GM12891 (cell line): ENCODE measurements at regions not wholly inside any gene's neighbourhood (a gene's known extent, or its start where the extent isn't known, plus 50 kb on each side); places are given as distances from the start of the nearest gene placed in this dataset.

Experiments
- DNase-seq: peaks from one replicate; pipeline ENCODE4 v3.0.0; 2011; ENCODE audit warnings: low spot score; ENCODE audit not compliant: insufficient read length
- FAIRE-seq: peaks from 2 replicates; lab custom pipeline; 2011; peaks lifted over from hg19 to GRCh38; lab: Jason Lieb, UNC
- PAX5 ChIP-seq: IDR thresholded peaks from 2 replicates; pipeline ENCODE4 v1.6.1; 2011; ENCODE audit warnings: low read length, moderate library complexity, mild to moderate bottlenecking; ENCODE audit not compliant: insufficient read depth, severe bottlenecking
- POLR2A ChIP-seq: IDR thresholded peaks from 2 replicates; pipeline ENCODE4 v1.6.1; 2011; ENCODE audit warnings: low read depth, low read length, control low read depth
- POLR2AphosphoS5 ChIP-seq: IDR thresholded peaks from 2 replicates; pipeline ENCODE4 v1.6.1; 2011; ENCODE audit warnings: low read depth, low read length, control low read depth
- POU2F2 ChIP-seq: IDR thresholded peaks from 2 replicates; pipeline ENCODE4 v1.6.1; 2011; ENCODE audit warnings: low read depth, mild to moderate bottlenecking, control low read depth, low read length, moderate library complexity
- SPI1 ChIP-seq: IDR thresholded peaks from 2 replicates; pipeline ENCODE4 v1.6.1; 2011; ENCODE audit warnings: low read depth, low read length, control low read depth
- TAF1 ChIP-seq: IDR thresholded peaks from 2 replicates; pipeline ENCODE4 v1.6.1; 2011; ENCODE audit warnings: low read depth, low read length, control low read depth

DNA sequence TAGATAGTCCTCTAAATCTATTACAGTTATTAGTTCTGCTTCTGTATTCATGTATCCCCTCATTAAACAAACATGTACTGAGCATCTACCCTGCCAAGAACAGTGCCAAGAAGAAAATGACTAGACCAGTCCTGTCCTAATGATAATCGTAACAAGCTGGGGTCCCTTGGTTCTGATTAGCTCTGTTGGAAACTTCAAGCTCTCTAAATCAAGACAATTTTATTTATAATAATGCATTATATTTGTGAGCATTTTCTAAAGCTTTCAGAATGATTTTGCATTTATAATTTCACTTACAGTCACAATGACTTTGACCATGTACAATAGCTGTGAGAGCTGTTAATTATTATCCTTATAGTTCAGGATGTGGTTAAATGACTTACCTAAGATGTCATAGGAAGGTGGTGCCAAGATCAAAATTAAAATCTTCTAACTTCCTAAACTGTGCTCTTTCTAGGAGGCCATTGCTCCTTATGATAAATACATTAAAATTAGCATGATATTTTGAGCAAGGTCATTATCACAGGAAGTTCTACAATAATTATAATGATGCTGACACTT lies 336.5 kb upstream of the SLC39A10 start:
- FAIRE-seq (no peak), DNase-seq (no peak)
- TF ChIP-seq POLR2AphosphoS5 = no peak
- TF ChIP-seq SPI1 = no peak
- no peak for TF ChIP-seq PAX5
- TF ChIP-seq TAF1 = no peak
- no peak for TF ChIP-seq POU2F2
- TF ChIP-seq POLR2A = no peak

DNA sequence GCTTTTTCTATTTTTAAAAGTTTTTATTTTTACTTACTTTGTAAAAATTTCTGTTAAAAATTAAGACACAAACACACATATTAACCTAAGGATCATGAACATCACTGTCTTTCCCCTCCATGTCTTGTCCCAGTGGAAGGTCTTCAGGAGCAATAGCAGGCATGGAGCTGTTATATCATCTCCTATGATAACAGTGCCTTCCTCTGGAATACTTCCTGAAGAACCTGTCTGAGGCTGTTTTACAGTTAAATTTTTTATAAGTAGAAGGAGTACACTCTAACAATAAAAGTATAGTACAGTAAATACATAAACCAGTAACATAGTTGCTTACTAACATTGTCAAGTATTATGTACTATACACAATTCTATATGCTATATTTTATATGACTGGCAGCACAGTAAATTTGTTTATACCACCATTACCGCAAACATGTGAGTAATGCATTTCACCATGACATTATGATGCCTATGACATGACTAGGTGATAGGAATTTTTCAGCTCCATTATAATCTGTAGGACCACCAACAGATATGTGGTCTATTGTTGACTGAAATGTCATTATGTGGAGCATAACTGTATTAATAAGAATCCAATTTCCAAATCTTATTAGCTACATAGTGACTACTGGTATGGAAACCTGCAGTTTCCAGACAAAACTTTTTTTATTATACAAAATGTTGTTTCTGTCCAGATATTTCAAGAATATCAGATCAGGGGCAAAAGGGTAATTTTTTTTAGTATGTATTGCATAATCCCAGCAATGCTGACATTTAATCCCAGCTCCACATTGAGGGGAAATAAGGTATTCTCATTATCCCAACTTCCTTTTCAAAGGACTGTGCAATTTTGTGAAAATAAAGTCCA lies 337.2 kb upstream of the SLC39A10 start:
- no peak for DNase-seq
- no peak for TF ChIP-seq POLR2A
- FAIRE-seq = no peak

DNA sequence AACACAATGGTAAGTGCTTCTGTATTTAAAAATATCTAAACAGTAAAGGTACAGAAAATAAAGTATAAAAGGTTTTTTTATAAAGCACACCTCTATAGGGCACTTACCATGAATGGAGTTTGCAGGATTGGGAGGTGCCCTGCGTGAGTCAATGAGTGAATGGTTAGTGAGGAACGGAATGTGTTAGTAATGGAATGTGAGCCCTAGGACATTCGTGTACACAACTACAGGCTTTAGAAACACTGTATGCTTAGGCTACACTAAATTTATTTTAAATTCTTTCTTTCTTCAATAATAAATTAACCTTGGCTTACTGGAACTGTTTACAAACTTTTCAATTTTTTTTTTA lies 337.9 kb upstream of the SLC39A10 start:
- FAIRE-seq (no peak), DNase-seq (no peak)
- TF ChIP-seq TAF1 (no peak), POLR2A (no peak)

DNA sequence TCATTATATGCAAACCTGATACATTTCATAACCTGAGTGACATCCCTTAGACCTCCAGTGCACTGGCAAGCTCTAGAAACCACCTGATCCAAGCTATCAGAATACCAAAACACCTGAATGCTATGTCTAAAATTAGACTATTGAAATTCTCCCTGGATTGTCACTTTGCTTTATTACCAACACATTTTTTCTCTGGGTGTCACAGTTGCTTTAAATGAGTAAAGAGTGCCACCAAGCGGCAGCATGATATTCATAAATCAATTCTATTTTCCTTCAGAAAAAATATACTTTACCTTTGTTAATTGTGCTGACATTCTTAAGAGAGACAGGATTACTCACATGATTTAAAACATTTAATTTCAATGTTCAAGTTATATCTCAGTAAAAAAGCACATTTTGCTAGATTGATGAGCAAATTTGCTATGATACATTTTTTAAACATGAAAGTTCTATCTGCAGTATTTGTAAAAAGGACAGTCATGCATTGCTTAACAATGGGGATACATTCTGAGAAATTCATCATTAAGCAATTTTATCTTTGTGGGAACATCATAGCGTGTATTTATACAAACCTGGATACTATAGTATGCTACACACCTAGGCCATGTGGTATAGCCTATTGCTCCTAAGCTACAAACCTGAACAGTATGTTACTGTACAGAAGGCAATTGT lies 338.4 kb upstream of the SLC39A10 start:
- no peak for TF ChIP-seq PAX5
- no peak for TF ChIP-seq POLR2AphosphoS5
- TF ChIP-seq POLR2A = no peak
- TF ChIP-seq POU2F2 = no peak
- no peak for TF ChIP-seq SPI1
- no peak for TF ChIP-seq TAF1
- DNase-seq (peak; percentile 5), FAIRE-seq (no peak)

DNA sequence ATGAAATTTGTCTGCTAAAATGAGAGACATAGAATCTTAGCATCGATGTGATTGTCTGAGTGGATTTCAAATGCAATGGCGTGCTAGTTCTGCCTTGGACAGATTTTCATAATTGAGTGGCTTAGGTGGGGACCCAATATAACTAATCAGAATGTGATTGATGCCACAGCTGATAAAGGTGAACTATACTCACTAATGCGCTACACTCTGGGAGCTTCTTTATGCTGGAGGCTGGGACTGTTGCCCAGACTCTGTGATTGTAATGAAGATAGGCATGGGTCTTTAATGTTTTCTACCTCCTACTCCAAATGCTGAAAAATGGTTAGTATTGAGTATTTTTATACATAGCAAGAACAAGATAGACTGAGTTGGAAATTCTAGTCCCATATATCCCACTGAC lies 339.5 kb upstream of the SLC39A10 start:
- FAIRE-seq (no peak), DNase-seq (no peak)

DNA sequence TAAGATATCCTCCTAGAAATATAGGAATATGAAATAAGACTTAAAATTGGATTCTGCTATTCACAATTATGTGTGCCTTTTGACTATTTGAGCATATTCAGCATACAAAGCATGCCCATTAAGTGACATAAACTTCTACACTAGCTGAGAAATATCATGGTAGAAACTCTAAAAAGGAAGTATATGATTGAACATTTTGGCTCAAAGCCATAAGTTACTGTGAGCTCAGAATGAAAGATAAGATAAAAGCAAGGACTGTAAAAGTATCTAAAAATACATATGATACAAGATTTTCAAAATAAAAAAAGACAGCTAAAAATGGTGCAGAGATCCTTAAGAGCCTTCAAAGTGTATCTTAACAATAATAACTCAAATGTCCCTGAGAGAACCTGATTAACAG lies 340.5 kb upstream of the SLC39A10 start:
- DNase-seq (no peak), FAIRE-seq (no peak)
- no peak for TF ChIP-seq POLR2AphosphoS5
- TF ChIP-seq TAF1 = no peak
- no peak for TF ChIP-seq POU2F2
- no peak for TF ChIP-seq POLR2A
- TF ChIP-seq SPI1 = no peak
- no peak for TF ChIP-seq PAX5

More for the DNA sequence above, 339.5 kb upstream of the SLC39A10 start:
- TF ChIP-seq PAX5 = no peak
- no peak for TF ChIP-seq POLR2A
- TF ChIP-seq SPI1 = no peak
- TF ChIP-seq POLR2AphosphoS5 = no peak
- TF ChIP-seq POU2F2 = no peak
- TF ChIP-seq TAF1 = no peak

DNA sequence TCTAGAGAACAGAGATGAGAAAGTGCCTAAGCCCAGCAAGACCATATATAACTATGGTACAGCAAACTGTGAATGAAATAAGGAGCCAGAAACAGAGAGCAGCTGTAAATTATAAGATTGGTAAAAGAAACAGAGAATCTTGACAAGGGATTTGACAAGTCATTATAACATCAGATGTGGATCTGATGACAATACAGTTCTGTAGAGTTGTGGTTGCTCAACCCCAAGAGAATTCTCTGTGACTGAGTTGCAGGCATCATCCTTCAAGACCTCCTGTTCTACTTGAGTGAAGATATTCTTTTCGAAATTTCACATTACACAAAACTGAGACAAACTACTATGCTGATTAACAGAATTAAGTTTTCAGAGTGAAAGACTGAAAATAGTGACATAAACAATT lies 343.1 kb upstream of the SLC39A10 start:
- FAIRE-seq = no peak
- DNase-seq = no peak
- TF ChIP-seq POU2F2 = no peak
- TF ChIP-seq POLR2AphosphoS5 = no peak
- no peak for TF ChIP-seq SPI1
- no peak for TF ChIP-seq POLR2A
- TF ChIP-seq TAF1 = no peak
- no peak for TF ChIP-seq PAX5

- DNase-seq (no peak), FAIRE-seq (no peak)
- no peak for TF ChIP-seq SPI1
Observed at GRCh38 chr2:195312662-195313061, 344.4 kb upstream of the SLC39A10 start.

DNA sequence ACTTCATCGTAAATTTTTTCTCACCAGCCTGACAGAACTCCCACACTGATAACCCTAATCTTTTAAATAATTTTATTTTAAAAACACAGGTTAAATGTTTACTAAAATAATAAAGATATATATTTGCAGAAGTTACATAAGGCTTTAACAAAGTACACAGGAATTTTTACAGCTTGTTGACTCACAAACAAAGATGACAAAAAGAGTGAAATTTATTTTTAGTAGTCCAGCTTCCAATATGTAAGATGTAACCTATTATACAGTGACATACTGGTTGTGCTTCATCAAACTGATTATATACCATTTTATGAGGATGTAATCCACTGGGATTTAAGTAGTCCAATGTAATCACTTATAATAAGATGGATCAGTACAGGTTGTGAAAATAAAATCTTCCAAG lies 348.9 kb upstream of the SLC39A10 start:
- DNase-seq (no peak), FAIRE-seq (no peak)

GRCh38 chr2:195307751-195308150 lies 349.3 kb upstream of the SLC39A10 start:
- no peak for DNase-seq
- FAIRE-seq = no peak
- TF ChIP-seq POLR2AphosphoS5 (no peak), SPI1 (no peak), PAX5 (no peak), POLR2A (no peak), TAF1 (no peak), POU2F2 (no peak)

More for the DNA sequence above, 348.9 kb upstream of the SLC39A10 start:
- TF ChIP-seq POLR2AphosphoS5 = no peak
- no peak for TF ChIP-seq TAF1
- no peak for TF ChIP-seq SPI1
- no peak for TF ChIP-seq POLR2A
- no peak for TF ChIP-seq PAX5
- TF ChIP-seq POU2F2 = no peak
